GM03348 (cell line): ENCODE measurements at regions not wholly inside any gene's neighbourhood (a gene's known extent, or its start where the extent isn't known, plus 50 kb on each side); places are given as distances from the start of the nearest gene placed in this dataset.
"Not testable (repeated sequence)": the region's sequence is repeated elsewhere in the genome, so short reads cannot be mapped to it uniquely, and the experiment has no call there.

Source experiments
- DNase-seq: peaks from one replicate; pipeline ENCODE4 v3.0.0; 2012; ENCODE audit warnings: low spot score

GRCh38 chr1:22196041-22196440 is 53.1 kb upstream of the WNT4 start:
- no peak for DNase-seq

GRCh38 chr1:22196641-22197040 is 53.7 kb upstream of the WNT4 start:
- no peak for DNase-seq

- no peak for DNase-seq
Observed at GRCh38 chr1:22197644-22198043, 54.7 kb upstream of the WNT4 start.

- no peak for DNase-seq
Observed at GRCh38 chr1:22201023-22201422, 58.1 kb upstream of the WNT4 start.

- DNase-seq, result no peak
Observed at GRCh38 chr1:22203335-22203734, 60.4 kb upstream of the WNT4 start.

- DNase-seq, result no peak
Observed at GRCh38 chr1:22204057-22204840, 61.4 kb upstream of the WNT4 start.

- DNase-seq, result no peak
Observed at GRCh38 chr1:22204989-22205913, 62.4 kb upstream of the WNT4 start.

GRCh38 chr1:22206551-22207125 is 63.7 kb upstream of the WNT4 start:
- DNase-seq, result no peak

GRCh38 chr1:22207511-22208267 is 64.8 kb upstream of the WNT4 start:
- DNase-seq, result peak; percentile 33

GRCh38 chr1:22208268-22208972 is 65.5 kb upstream of the WNT4 start:
- DNase-seq, result no peak

- no peak for DNase-seq
Observed at GRCh38 chr1:22208973-22209378, 66.1 kb upstream of the WNT4 start.

GRCh38 chr1:22210176-22210575 is 67.3 kb upstream of the WNT4 start:
- no peak for DNase-seq

- DNase-seq, result no peak
Observed at GRCh38 chr1:22210636-22211035, 67.7 kb upstream of the WNT4 start.

GRCh38 chr1:22211459-22211858 is 68.6 kb upstream of the WNT4 start:
- not testable (repeated sequence) for DNase-seq

GRCh38 chr1:22212400-22213233 is 69.7 kb upstream of the WNT4 start:
- no peak for DNase-seq

GRCh38 chr1:22216210-22216883 is 73.5 kb upstream of the WNT4 start:
- DNase-seq, result no peak

- DNase-seq, result no peak
Observed at GRCh38 chr1:22216966-22217365, 74.1 kb upstream of the WNT4 start.

- DNase-seq, result no peak
Observed at GRCh38 chr1:22217811-22218460, 75.0 kb upstream of the WNT4 start.

- no peak for DNase-seq
Observed at GRCh38 chr1:22218618-22219250, 75.8 kb upstream of the WNT4 start.
